ENCODE measurements at regions not wholly inside any gene's neighbourhood (a gene's known extent, or its start where the extent isn't known, plus 50 kb on each side); places are given as distances from the start of the nearest gene placed in this dataset.

DNA sequence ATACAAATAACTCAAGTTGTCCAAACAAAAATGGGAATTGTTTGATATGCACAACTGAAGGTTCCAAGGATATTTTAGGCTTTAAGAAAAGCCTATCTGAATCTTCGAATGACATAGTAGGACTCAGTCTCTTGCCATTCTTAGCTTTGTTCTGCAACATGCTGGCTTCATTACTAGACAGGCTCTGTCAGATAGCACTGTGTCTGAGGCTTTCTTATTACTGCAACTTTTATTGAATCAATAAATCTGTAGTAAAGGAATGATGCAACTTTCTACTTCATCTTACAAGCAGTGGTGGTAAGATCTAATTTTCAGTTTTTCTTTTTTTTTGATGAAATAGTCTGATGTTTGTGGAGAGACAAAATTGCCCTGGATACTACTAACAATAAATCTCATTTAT is 319.3 kb upstream of the CCDC179 start:
- Histone ChIP-seq H3K27me3 (ENCODE audit: insufficient read depth, low read length, poor library complexity, severe bottlenecking) (no peaks in the 10 kb centered on the region), H3K9me3 (ENCODE audit: low read length) (no peaks in the 10 kb centered on the region), H3K4me3 (ENCODE audit: low read length) (no peak overlapping the region), H3K36me3 (ENCODE audit: insufficient read depth, low read length) (no peaks in the 10 kb centered on the region), H3K4me1 (ENCODE audit: insufficient read depth, low read length) (no peaks in the 10 kb centered on the region), H3K27ac (ENCODE audit: low read depth, low read length) (no peak overlapping the region)
- ChIA-PET CTCF (no interaction called here), POLR2A (no interaction called here)
- Mint-ChIP-seq H3K9me3 (peaks cover 4 to 18% (median 10%) of the 10 kb centered on the region in 5 donors), H3K4me1 (peaks cover 0 to 6% (median 5%) of the 10 kb centered on the region in 3 donors), H3K4me3 (no peak overlapping the region), H3K36me3 (peaks cover 0 to 7% (median 0%) of the 10 kb centered on the region in 3 donors), H3K27me3 (no peaks in the 10 kb centered on the region), H3K27ac (no peak overlapping the region)
- DNase-seq = no peak

DNA sequence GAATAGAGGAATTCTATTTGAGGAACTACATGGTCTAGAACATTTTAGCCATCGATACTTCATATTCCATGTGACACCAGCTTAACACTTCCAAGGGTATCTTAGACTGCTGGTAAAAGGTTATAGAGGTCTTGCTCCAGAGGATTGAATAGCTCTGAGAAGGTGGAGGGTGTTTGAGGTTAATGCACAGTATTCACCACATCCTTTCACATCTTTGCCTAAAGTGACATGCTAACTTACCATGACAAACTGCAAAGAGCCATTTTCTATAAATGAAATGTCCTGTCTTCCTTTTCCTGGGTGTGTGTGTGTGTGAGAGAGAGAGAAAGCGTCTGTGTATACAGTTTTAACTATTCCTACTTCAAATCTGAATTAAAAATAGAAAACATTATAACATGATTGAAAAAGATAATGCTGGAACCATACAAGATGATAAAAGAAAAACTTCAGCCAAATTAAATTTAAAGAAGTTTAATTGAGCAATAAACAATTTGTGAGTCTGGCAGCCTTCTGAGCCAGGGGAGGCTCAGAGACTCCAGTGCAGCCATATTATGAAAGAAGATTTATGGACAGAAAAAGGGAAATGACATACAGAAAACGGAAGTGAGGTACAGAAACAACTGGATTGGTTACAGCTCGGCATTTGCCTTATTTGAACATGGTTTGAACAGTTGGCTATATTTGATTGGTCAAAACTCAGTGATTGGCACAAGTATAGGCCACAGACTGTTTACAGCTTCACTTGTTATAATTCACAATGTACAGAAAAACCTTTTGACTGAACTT is 320.9 kb upstream of the CCDC179 start:
- H3K36me3 ChIP-seq (ENCODE audit: insufficient read depth, low read length) = no peaks in the 10 kb centered on the region
- H3K36me3 Mint-ChIP-seq = peaks cover 0 to 4% (median 0%) of the 10 kb centered on the region in 3 donors
- no peaks in the 10 kb centered on the region for H3K9me3 ChIP-seq (ENCODE audit: low read length)
- H3K9me3 Mint-ChIP-seq = peaks cover 0 to 18% (median 7%) of the 10 kb centered on the region in 5 donors
- H3K27me3 Mint-ChIP-seq = no peaks in the 10 kb centered on the region
- H3K4me3 ChIP-seq (ENCODE audit: low read length) = no peak overlapping the region
- peaks cover 0 to 6% (median 5%) of the 10 kb centered on the region in 3 donors for H3K4me1 Mint-ChIP-seq
- peak overlapping the region in 2 of 8 donors; percentile 7 to 83 for H3K27ac Mint-ChIP-seq
- H3K4me3 Mint-ChIP-seq = peak overlapping the region in 1 of 7 donors; percentile 0
- H3K27me3 ChIP-seq (ENCODE audit: insufficient read depth, low read length, poor library complexity, severe bottlenecking) = no peaks in the 10 kb centered on the region
- no peaks in the 10 kb centered on the region for H3K4me1 ChIP-seq (ENCODE audit: insufficient read depth, low read length)
- H3K27ac ChIP-seq (ENCODE audit: low read depth, low read length) = no peak overlapping the region
- ChIA-PET CTCF (no interaction called here), POLR2A (interaction anchor here (0.6 kb wide), 1 partner anchor 816 kb away, joined by 3 read pairs; no protein-coding TSS in a partner anchor)
- peak in 1 of 5 donors; percentile 3 for DNase-seq

DNA sequence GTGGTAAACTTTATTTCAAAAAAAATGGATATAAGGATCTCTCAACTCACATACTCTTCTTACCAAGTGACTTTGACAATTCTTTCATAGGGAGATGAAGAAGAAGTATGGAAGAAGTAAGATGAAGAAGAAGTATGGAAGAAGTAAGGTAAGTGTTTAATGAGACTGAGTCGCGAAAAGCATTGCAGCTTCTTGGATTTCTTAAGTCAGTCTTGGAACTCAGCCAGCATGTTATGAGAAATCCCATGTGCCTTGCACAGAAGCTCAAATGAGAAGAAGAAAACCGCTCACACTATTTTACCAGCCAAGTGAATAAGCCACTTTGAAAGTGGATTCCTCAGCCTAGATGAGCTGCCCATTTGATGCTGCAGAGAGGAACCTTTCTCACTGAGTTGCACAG is 332.0 kb upstream of the CCDC179 start:
- Mint-ChIP-seq H3K9me3 (peaks cover 0 to 9% (median 7%) of the 10 kb centered on the region in 5 donors), H3K27me3 (peaks cover 0 to 1% of the 10 kb centered on the region in 2 donors), H3K36me3 (peaks cover 0 to 2% (median 1%) of the 10 kb centered on the region in 3 donors), H3K4me3 (no peak overlapping the region), H3K4me1 (no peaks in the 10 kb centered on the region), H3K27ac (no peak overlapping the region)
- ChIA-PET POLR2A (no interaction called here), CTCF (no interaction called here)
- Histone ChIP-seq H3K4me3 (ENCODE audit: low read length) (no peak overlapping the region), H3K27me3 (ENCODE audit: insufficient read depth, low read length, poor library complexity, severe bottlenecking) (no peaks in the 10 kb centered on the region), H3K9me3 (ENCODE audit: low read length) (no peaks in the 10 kb centered on the region), H3K27ac (ENCODE audit: low read depth, low read length) (no peak overlapping the region), H3K4me1 (ENCODE audit: insufficient read depth, low read length) (no peaks in the 10 kb centered on the region), H3K36me3 (ENCODE audit: insufficient read depth, low read length) (no peaks in the 10 kb centered on the region)
- no peak for DNase-seq

DNA sequence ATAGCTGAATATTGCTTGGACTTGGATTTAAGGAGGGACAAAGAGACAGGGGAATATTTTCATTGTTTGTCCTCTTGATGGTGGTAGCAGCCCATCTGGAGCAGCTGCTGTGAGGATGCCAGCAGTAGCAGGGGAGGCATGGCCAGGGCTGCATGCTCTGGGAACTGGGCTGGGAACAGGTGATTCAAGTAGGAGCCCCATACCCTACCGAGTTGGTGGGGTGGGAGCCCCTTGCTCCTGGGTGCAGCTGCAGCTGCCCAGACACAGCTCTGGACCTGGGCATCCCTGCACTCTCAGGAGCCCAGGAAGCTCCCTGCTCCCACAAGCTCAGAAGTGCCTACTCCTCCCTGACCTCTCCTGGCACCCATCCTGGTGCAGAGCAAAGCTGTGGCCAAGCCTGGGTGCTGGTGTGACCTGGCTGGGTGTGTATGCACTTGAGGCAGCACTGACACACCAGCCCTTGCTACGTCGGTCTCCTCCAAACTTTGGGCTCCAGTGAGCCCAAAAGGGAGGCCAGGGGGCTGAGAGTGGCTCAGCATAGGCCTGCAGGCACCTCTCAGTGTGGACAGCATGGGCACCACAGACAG is 341.8 kb upstream of the CCDC179 start:
- Histone ChIP-seq H3K4me3 (ENCODE audit: low read length) (no peak overlapping the region), H3K36me3 (ENCODE audit: insufficient read depth, low read length) (no peaks in the 10 kb centered on the region), H3K27me3 (ENCODE audit: insufficient read depth, low read length, poor library complexity, severe bottlenecking) (no peaks in the 10 kb centered on the region), H3K4me1 (ENCODE audit: insufficient read depth, low read length) (no peaks in the 10 kb centered on the region), H3K9me3 (ENCODE audit: low read length) (no peaks in the 10 kb centered on the region), H3K27ac (ENCODE audit: low read depth, low read length) (no peak overlapping the region)
- CTCF ChIA-PET = no interaction called here
- peaks cover 11 to 33% (median 13%) of the 10 kb centered on the region in 5 donors for H3K9me3 Mint-ChIP-seq
- no peak for DNase-seq
- H3K27me3 Mint-ChIP-seq = no peaks in the 10 kb centered on the region
- POLR2A ChIA-PET = no interaction called here
- H3K4me1 Mint-ChIP-seq = no peaks in the 10 kb centered on the region
- H3K4me3 Mint-ChIP-seq = no peak overlapping the region
- no peak overlapping the region for H3K27ac Mint-ChIP-seq
- peaks cover 0 to 13% (median 0%) of the 10 kb centered on the region in 3 donors for H3K36me3 Mint-ChIP-seq

DNA sequence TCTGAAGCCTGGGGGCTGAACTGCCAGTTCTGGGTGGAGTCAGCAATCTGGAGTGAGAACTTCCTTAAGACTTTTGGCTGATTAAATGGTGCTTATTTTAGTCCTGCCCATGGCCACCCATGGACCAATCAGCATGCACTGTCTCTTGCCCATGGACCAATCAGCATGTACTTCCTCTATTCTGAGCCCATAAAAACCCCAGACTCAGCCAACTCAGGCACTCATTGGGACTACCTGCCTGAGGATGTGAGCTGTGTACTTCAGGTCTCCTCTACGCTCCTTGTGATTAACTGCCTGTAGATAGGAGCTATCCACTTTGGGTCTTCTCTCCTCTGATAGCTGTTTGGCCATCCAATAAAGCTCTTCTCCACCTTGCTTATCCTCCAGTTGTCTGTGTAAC is 342.3 kb upstream of the CCDC179 start:
- H3K36me3 Mint-ChIP-seq = peaks cover 0 to 7% (median 0%) of the 10 kb centered on the region in 3 donors
- H3K4me3 Mint-ChIP-seq = no peak overlapping the region
- DNase-seq = no peak
- peaks cover 7 to 27% (median 12%) of the 10 kb centered on the region in 5 donors for H3K9me3 Mint-ChIP-seq
- Histone ChIP-seq H3K27me3 (ENCODE audit: insufficient read depth, low read length, poor library complexity, severe bottlenecking) (no peaks in the 10 kb centered on the region), H3K27ac (ENCODE audit: low read depth, low read length) (no peak overlapping the region), H3K9me3 (ENCODE audit: low read length) (no peaks in the 10 kb centered on the region), H3K36me3 (ENCODE audit: insufficient read depth, low read length) (no peaks in the 10 kb centered on the region), H3K4me3 (ENCODE audit: low read length) (no peak overlapping the region), H3K4me1 (ENCODE audit: insufficient read depth, low read length) (no peaks in the 10 kb centered on the region)
- H3K4me1 Mint-ChIP-seq = no peaks in the 10 kb centered on the region
- no peak overlapping the region for H3K27ac Mint-ChIP-seq
- ChIA-PET CTCF (no interaction called here), POLR2A (no interaction called here)
- no peaks in the 10 kb centered on the region for H3K27me3 Mint-ChIP-seq

DNA sequence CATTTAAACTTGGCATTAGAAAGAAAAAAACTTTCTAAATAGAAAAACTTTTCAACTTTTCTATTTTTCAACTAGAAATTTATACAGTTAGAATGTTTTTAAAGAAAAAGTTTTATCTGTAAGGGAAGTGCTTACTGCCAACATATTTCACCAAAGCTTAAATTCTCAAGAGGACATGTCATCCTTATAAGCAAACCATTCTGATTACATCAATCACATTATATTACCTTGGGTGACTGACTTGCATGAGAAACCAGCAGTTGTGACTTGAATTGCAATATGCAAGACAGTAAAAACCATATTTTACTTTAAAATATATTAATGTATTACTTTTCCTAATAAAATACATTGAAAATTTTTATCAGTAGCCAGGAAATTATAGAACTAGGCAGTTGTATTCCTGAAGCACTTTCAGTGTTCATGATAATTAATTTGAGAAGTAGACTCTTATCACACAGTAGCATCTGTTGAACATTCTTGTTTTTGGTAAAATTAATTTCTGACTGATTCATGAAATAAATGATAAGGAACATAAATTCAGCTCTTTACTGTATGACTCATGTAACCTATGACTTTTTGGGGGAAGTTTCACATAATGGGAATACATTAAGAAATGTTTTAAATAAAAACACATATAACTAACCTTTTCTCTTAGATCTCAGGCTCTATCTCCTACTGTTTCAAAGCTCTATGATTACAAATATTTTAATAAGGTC is 345.0 kb upstream of the CCDC179 start:
- Mint-ChIP-seq H3K9me3 (peaks cover 2 to 28% (median 8%) of the 10 kb centered on the region in 5 donors), H3K27ac (no peak overlapping the region), H3K4me3 (no peak overlapping the region), H3K4me1 (no peaks in the 10 kb centered on the region), H3K36me3 (no peaks in the 10 kb centered on the region), H3K27me3 (no peaks in the 10 kb centered on the region)
- Histone ChIP-seq H3K27me3 (ENCODE audit: insufficient read depth, low read length, poor library complexity, severe bottlenecking) (no peaks in the 10 kb centered on the region), H3K4me3 (ENCODE audit: low read length) (no peak overlapping the region), H3K27ac (ENCODE audit: low read depth, low read length) (no peak overlapping the region), H3K36me3 (ENCODE audit: insufficient read depth, low read length) (no peaks in the 10 kb centered on the region), H3K9me3 (ENCODE audit: low read length) (no peaks in the 10 kb centered on the region), H3K4me1 (ENCODE audit: insufficient read depth, low read length) (no peaks in the 10 kb centered on the region)
- DNase-seq = no peak
- ChIA-PET POLR2A (no interaction called here), CTCF (no interaction called here)

DNA sequence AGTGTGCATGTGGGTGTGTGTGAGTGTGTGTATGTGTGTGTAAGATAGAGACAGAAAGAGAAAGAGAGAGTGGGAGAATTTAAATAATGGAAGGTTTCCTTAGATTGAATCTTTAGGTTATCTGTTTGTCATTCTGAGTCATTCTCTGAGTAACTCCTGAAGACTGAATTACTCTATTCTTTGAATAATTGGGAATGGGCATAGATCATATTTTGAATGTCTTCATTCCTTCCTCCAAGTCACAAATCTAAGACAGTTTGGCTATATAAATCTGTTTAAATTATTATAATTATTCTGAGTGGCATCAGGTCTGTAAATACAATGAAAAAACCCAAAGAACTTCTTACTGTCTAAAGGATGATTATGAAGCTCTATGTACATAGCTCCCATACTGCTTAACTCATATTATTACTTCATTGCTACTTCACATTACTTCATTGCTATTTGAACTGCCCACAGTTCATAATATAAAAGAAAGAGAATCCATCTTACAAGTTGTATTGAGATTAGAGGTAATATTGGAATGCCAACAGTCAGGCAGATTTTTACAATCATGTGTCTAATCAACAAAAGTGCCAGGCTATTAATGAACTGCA is 346.6 kb upstream of the CCDC179 start:
- Mint-ChIP-seq H3K9me3 (peaks cover 0 to 28% (median 9%) of the 10 kb centered on the region in 5 donors), H3K27me3 (no peaks in the 10 kb centered on the region), H3K36me3 (no peaks in the 10 kb centered on the region), H3K27ac (no peak overlapping the region), H3K4me1 (no peaks in the 10 kb centered on the region), H3K4me3 (no peak overlapping the region)
- Histone ChIP-seq H3K9me3 (ENCODE audit: low read length) (no peaks in the 10 kb centered on the region), H3K27me3 (ENCODE audit: insufficient read depth, low read length, poor library complexity, severe bottlenecking) (no peaks in the 10 kb centered on the region), H3K4me3 (ENCODE audit: low read length) (no peak overlapping the region), H3K27ac (ENCODE audit: low read depth, low read length) (no peak overlapping the region), H3K4me1 (ENCODE audit: insufficient read depth, low read length) (no peaks in the 10 kb centered on the region), H3K36me3 (ENCODE audit: insufficient read depth, low read length) (no peaks in the 10 kb centered on the region)
- no peak for DNase-seq
- ChIA-PET POLR2A (no interaction called here), CTCF (interaction anchor here (1.1 kb wide), 1 partner anchor 11 kb away, joined by 3 read pairs; no protein-coding TSS in a partner anchor)

DNA sequence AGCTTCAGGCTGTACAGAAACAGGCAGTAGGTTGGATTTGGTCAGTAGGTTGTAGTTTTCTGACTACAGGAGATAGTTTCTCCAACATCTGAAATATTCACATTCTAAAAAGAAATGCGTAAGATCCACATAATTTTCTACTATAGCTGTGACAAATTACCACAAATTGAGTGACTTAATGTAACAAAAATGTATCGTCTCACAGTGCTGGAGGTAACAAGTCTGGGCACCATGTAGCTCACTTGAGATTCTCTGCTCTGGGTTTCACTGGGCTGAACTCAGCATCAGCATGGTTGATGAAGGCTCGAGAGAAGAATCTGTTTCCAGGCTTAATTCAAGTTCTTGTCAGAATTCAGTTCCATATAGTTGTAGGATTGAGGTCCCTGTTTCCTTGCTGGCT is 350.9 kb upstream of the CCDC179 start:
- no peak overlapping the region for H3K4me3 ChIP-seq (ENCODE audit: low read length)
- H3K27ac Mint-ChIP-seq = no peak overlapping the region
- H3K27me3 ChIP-seq (ENCODE audit: insufficient read depth, low read length, poor library complexity, severe bottlenecking) = no peaks in the 10 kb centered on the region
- no peak overlapping the region for H3K27ac ChIP-seq (ENCODE audit: low read depth, low read length)
- CTCF ChIA-PET = no interaction called here
- H3K36me3 ChIP-seq (ENCODE audit: insufficient read depth, low read length) = no peaks in the 10 kb centered on the region
- H3K4me1 ChIP-seq (ENCODE audit: insufficient read depth, low read length) = no peaks in the 10 kb centered on the region
- peaks cover 2 to 19% (median 12%) of the 10 kb centered on the region in 5 donors for H3K9me3 Mint-ChIP-seq
- H3K27me3 Mint-ChIP-seq = no peaks in the 10 kb centered on the region
- no peak overlapping the region for H3K4me3 Mint-ChIP-seq
- POLR2A ChIA-PET = no interaction called here
- H3K9me3 ChIP-seq (ENCODE audit: low read length) = no peaks in the 10 kb centered on the region
- DNase-seq = no peak
- H3K36me3 Mint-ChIP-seq = peaks cover 0 to 5% (median 0%) of the 10 kb centered on the region in 3 donors
- no peaks in the 10 kb centered on the region for H3K4me1 Mint-ChIP-seq
